LHCN-M2 (cell line): ENCODE measurements at regions not wholly inside any gene's neighbourhood (a gene's known extent, or its start where the extent isn't known, plus 50 kb on each side); places are given as distances from the start of the nearest gene placed in this dataset.
A peak's percentile ranks its signal among the peaks of the same experiment; 100 is the strongest.

Source experiments
- DNase-seq: peaks from one replicate; pipeline ENCODE4 v3.0.0-alpha.2; 2012; ENCODE audit warnings: low read depth

DNA sequence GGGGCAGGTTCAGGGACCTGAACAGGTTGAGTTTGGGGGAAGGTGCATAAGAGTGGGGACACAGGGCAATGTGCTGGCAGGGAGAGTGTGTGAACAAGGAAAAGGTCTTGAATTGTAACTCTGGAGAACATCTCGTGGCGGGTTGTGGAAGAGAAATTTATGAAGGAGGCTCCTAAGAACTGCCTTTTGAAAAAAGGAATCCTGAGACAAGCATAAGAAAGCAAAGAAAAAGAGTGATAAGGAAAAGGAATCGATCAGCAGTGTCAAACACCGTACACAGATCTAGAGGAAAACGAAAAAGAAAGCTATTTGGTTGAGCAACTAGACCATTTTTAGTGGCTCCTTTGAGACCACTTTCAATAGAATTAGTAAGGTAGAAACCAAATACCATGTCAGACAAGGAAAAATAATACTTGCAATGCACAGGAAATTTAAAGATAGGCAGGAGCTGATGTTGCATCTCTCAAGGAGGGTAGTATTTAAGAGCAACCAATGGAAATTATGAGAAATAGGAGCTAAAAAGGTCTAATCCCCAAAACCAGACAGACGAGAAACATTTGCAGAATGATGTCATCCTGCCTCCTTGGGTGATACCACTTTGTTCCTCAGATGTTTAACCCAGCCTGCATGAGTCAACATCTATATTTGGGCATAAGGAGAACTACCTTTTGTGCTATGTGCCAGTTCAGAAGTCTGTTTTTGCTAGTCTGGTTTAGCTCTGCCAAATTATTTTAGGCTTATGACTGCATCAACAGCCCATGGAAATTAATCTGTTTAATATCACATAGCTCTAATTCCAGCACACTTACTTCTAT is 64.5 kb upstream of the STK38L start:
- peak; percentile 91 for DNase-seq

- no peak for DNase-seq
These were observed 63.1 kb upstream of the STK38L start for GRCh38 chr12:27180906-27181505.

- DNase-seq: no peak
These were observed 60.7 kb upstream of the STK38L start for GRCh38 chr12:27183342-27183741.

GRCh38 chr12:27185234-27186021 is 58.7 kb upstream of the STK38L start:
- DNase-seq: peak; percentile 59

- DNase-seq: no peak
These were observed 57.9 kb upstream of the STK38L start for GRCh38 chr12:27186022-27186839.

DNA sequence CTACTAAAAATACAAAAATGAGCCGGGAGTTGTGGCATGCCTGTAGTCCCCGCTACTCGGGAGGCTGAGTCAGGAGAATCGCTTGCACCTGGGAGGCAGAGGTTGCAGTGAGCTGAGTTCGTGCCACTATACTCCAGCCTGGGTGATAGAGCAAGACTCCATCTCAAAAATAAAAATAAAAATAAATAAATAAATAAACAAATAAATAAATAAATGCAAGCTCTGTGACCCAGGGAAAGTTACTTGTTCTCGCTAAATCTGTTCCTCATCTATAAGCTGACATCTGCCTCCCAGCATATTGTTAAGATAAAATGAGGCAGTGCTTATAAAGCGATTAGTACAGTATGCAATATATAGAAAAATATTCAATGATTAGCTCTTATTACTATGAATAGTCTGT is 56.4 kb upstream of the STK38L start:
- no peak for DNase-seq

DNA sequence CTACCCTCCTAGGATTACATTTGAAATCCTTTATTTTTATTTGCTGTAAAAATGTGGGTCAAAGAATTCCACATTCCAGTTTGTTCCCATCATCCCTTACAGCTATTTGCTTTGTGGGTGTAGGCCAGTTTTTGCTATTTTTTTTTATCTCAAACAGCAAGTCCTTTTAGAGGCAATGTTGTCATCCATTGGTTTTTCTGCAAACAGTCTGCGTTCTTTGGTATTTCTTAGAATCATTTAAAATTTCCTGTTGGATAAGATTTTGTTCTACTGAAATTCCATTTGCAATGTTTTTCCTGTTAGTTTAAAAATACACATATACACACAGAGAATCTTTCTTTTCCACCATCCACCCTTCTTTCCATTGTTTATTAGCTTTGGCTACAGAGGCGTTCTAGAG is 53.3 kb upstream of the STK38L start:
- DNase-seq: no peak

GRCh38 chr12:27191531-27191930 is 52.6 kb upstream of the STK38L start:
- no peak for DNase-seq

DNA sequence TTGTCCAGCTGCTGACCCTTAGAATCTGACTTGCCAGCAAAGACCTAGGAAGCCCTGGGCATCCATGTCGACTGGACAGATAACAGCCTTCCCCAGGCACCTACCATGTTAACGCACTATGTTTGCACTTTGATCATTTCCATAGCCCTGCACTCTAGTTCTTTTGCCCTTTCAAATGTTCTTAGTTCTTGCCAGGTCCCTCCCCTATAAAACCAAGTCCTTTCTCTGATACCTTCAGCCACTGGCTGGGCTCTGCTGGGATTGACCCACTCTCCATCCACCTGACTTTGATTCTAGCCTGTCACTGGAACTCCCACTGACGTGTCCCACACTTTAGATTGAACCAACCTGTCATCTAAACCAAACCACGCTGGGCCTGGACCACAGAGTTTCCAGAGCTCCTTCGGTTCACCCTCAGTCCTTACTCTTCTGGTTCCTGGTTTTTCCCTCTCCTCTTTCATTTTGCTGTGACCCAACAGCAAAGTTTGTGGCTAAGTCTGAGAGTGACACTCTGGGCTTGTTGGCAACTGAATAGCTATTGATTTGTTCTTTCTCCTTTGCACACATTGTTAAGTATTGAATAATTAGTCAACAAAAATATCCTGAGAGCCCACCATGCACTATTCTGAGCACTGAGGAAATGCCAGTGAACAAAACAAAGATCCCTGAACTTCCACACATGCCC is 51.8 kb upstream of the STK38L start:
- DNase-seq: no peak

GRCh38 chr12:27193106-27193505 is 51.0 kb upstream of the STK38L start:
- DNase-seq: peak; percentile 23

DNA sequence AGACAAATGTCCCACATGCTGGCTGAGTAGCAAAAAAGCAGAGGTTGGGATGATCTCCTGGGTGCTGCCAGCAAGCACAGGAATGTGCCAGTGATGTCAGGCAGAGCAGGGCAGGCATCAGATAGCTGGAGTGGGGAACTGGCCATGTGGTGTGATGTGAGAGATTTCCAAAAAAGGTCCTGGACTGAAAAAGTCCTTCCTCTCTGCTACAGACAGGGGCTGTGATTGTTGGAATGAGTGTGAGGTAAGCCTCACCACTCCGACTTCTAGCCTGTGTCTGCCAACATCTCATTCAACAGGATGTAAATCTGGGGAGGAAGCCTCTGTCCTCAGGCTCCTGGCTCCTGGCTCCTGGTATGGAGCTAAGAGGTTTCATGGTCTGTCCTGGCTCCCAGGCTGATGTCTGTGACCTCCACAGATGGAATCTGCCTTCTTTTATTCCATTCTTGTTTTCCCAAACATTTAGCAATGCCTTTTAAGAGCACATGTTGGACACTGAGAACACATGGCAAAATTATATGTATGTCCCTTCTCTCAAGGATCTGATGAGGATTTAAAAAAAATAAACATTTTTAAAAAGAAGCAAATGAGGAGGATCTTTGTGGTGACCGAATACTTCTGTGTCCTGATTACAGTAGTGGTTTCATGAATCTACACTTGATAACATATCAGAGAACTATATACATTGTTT is 50.1 kb upstream of the STK38L start:
- DNase-seq: peak; percentile 64
